B cell (primary cell): ENCODE measurements at regions not wholly inside any gene's neighbourhood (a gene's known extent, or its start where the extent isn't known, plus 50 kb on each side); places are given as distances from the start of the nearest gene placed in this dataset.

Experiments used
- ATAC-seq: fragments of 200-7000 bp; cut with Tn5 transposase; one replicate; pipeline ENCODE4 v1.10.0; 2021; ENCODE audit warnings: low read depth, mild to moderate bottlenecking, moderate number of reproducible peaks, moderate library complexity
- CTCF ChIA-PET: fragments of 350-600 bp; sonication (Branson Sonifier 250); formaldehyde crosslinking; loops from one replicate; lab custom pipeline; 2021; ENCODE audit warnings: antibody characterized with exemption, inconsistent platforms; lab: Charles Lee
- POLR2A ChIA-PET: fragments of 350-600 bp; sonication (Branson Sonifier 250); formaldehyde crosslinking; loops from one replicate; lab custom pipeline; 2021; ENCODE audit warnings: antibody characterized with exemption; lab: Charles Lee
- DNase-seq: peaks from one replicate; pipeline ENCODE4 v3.0.0; 2013
- H2AFZ ChIP-seq: 2 replicates; pipeline ENCODE4 v1.6.1; 2012; ENCODE audit warnings: mild to moderate bottlenecking, low read depth, low read length; ENCODE audit not compliant: insufficient read depth, poor library complexity, severe bottlenecking
- H3K27ac ChIP-seq, 2 donors: 1 replicate in 1 of 2; 2 replicates in 1 of 2; pipeline ENCODE4 v1.5.1; 2012 to 2013; ENCODE audit warnings: low read length in 2 of 2, mild to moderate bottlenecking in 2 of 2, moderate library complexity in 1 of 2
- H3K27me3 ChIP-seq, 4 experiments: fragments of 200-600 bp in 1 of 4; sonication (generic) in 1 of 4; replicated peaks in 1 of 4; 1 replicate in 2 of 4; 2 replicates in 2 of 4; pipeline versions ENCODE4 v1.6.1 to v1.7.0; 2013 to 2016; ENCODE audit warnings: low read length in 3 of 4, mild to moderate bottlenecking in 2 of 4, mixed read lengths in 1 of 4, moderate library complexity in 1 of 4; ENCODE audit not compliant: insufficient read depth in 4 of 4, control insufficient read depth in 3 of 4; ENCODE audit errors: control extremely low read depth in 1 of 4
- H3K36me3 ChIP-seq, 2 experiments: replicated peaks in 1 of 2; 1 replicate in 1 of 2; 2 replicates in 1 of 2; pipeline versions ENCODE4 v1.6.1 to v1.7.1; 2013; ENCODE audit warnings: low read length in 1 of 2; ENCODE audit not compliant: insufficient read depth in 2 of 2, control insufficient read depth in 1 of 2; ENCODE audit errors: control extremely low read depth in 1 of 2, extremely low read depth in 1 of 2
- H3K4me1 ChIP-seq, 2 donors: fragments of 200-600 bp in 1 of 2; sonication (generic) in 1 of 2; 1 replicate in 1 of 2; 2 replicates in 1 of 2; pipeline versions ENCODE4 v1.5.1 to v1.6.1; 2013 to 2017; ENCODE audit warnings: low read length in 2 of 2; ENCODE audit not compliant: control insufficient read depth in 2 of 2, insufficient read depth in 2 of 2
- H3K4me2 ChIP-seq: replicated peaks from 2 replicates; pipeline ENCODE3; 2012; ENCODE audit warnings: mild to moderate bottlenecking, low read depth, low read length; ENCODE audit not compliant: poor library complexity, severe bottlenecking
- H3K4me3 ChIP-seq, 5 experiments: fragments of 200-600 bp in 1 of 5; sonication (generic) in 1 of 5; 1 replicate in 3 of 5; 2 replicates in 2 of 5; pipeline versions ENCODE4 v1.5.1 to v1.7.0; 2011 to 2016; ENCODE audit warnings: low read length in 4 of 5, mild to moderate bottlenecking in 4 of 5, low read depth in 2 of 5, control low read depth in 1 of 5, moderate library complexity in 1 of 5; ENCODE audit not compliant: insufficient read depth in 1 of 5; ENCODE audit errors: control extremely low read depth in 1 of 5, extremely low read depth in 1 of 5
- H3K79me2 ChIP-seq: fragments of 200-600 bp; sonication (generic); one replicate; pipeline ENCODE4 v1.6.0; 2016; ENCODE audit warnings: low read length; ENCODE audit not compliant: control insufficient read depth, insufficient read depth
- H3K9ac ChIP-seq: fragments of 200-600 bp; sonication (generic); 2 replicates; pipeline ENCODE4 v1.6.1; 2017; ENCODE audit warnings: mild to moderate bottlenecking, low read length, moderate library complexity
- H3K9me3 ChIP-seq, 3 donors: one replicate each; pipeline versions ENCODE4 v1.6.1 to v1.7.1; 2013; ENCODE audit warnings: low read length in 2 of 3; ENCODE audit not compliant: control insufficient read depth in 2 of 3, insufficient read depth in 1 of 3; ENCODE audit errors: control extremely low read depth in 1 of 3
- H4K20me1 ChIP-seq: 2 replicates; pipeline ENCODE4 v1.6.0; 2012; ENCODE audit warnings: mild to moderate bottlenecking, low read length; ENCODE audit not compliant: insufficient read depth, control insufficient read depth, poor library complexity, severe bottlenecking
- H3K27ac Mint-ChIP-seq: one replicate; pipeline ENCODE4 v1.8.0; 2021; ENCODE audit warnings: mixed read lengths
- H3K27me3 Mint-ChIP-seq: one replicate; pipeline ENCODE4 v1.8.0; 2021; ENCODE audit warnings: mixed read lengths
- H3K4me1 Mint-ChIP-seq: one replicate; pipeline ENCODE4 v1.8.0; 2021; ENCODE audit warnings: mixed read lengths
- H3K4me3 Mint-ChIP-seq: one replicate; pipeline ENCODE4 v1.8.0; 2021; ENCODE audit warnings: mixed read lengths
- H3K9me3 Mint-ChIP-seq: one replicate; pipeline ENCODE4 v1.8.0; 2022; ENCODE audit warnings: mixed read lengths; ENCODE audit not compliant: insufficient read depth
- CTCF ChIP-seq: fragments of 200-600 bp; IDR thresholded peaks from one replicate; pipeline ENCODE4 v1.8.0; 2022; ENCODE audit warnings: antibody characterized with exemption, mild to moderate bottlenecking
- EZH2 ChIP-seq: IDR thresholded peaks from 2 replicates; pipeline ENCODE4 v1.6.1; 2012; ENCODE audit warnings: borderline replicate concordance, low read depth, mild to moderate bottlenecking, moderate library complexity, low read length; ENCODE audit not compliant: insufficient read depth, poor library complexity, severe bottlenecking
- WGBS: methylation state at CpG from one replicate; pipeline ENCODE4 v1.1.5; 2013; ENCODE audit warnings: missing lambda C conversion rate; ENCODE audit not compliant: insufficient coverage; 5-methylcytosine and 5-hydroxymethylcytosine counted together
- intact Hi-C: fragments of 100-400 bp; cut with micrococcal nuclease; formaldehyde crosslinking; loops from one replicate; pipeline ENCODE4 v1.10.0; 2022

GRCh38 chr5:96022971-96023370 is 61.3 kb upstream of the ELL2 start:
- Mint-ChIP-seq H3K9me3 (no peaks in the 10 kb centered on the region), H3K4me1 (no peaks in the 10 kb centered on the region), H3K27ac (no peak overlapping the region), H3K27me3 (peaks cover 6% of the 10 kb centered on the region), H3K4me3 (no peak overlapping the region)
- ChIA-PET CTCF (no interaction called here), POLR2A (no interaction called here)
- H3K9ac ChIP-seq = no peak overlapping the region
- no peaks in the 10 kb centered on the region for H3K27me3 ChIP-seq
- no peak overlapping the region for H3K27ac ChIP-seq
- H3K4me2 ChIP-seq = no peak overlapping the region
- intact Hi-C loops = no loop called here
- H2AFZ ChIP-seq = no peak overlapping the region
- H3K36me3 ChIP-seq = no peaks in the 10 kb centered on the region
- H3K4me1 ChIP-seq = no peaks in the 10 kb centered on the region
- DNase-seq (no peak), ATAC-seq (no peak)
- TF ChIP-seq EZH2 (no peak), CTCF (no peak)
- no peak overlapping the region for H3K4me3 ChIP-seq
- H4K20me1 ChIP-seq = no peaks in the 10 kb centered on the region
- H3K79me2 ChIP-seq = no peaks in the 10 kb centered on the region
- WGBS = no CpG with 5 or more reads among the region's 1 CpG
- no peaks in the 10 kb centered on the region for H3K9me3 ChIP-seq

- no peak for DNase-seq
Measured at GRCh38 chr5:96017951-96018350, 56.3 kb upstream of the ELL2 start.

More at GRCh38 chr5:96017951-96018350, 56.3 kb upstream of the ELL2 start:
- Histone ChIP-seq H3K27ac (no peak overlapping the region), H3K27me3 (no peaks in the 10 kb centered on the region), H3K4me2 (no peak overlapping the region), H3K79me2 (no peaks in the 10 kb centered on the region), H2AFZ (no peak overlapping the region), H3K4me3 (no peak overlapping the region), H3K4me1 (no peaks in the 10 kb centered on the region), H3K9me3 (no peaks in the 10 kb centered on the region), H3K9ac (no peak overlapping the region), H3K36me3 (no peaks in the 10 kb centered on the region), H4K20me1 (no peaks in the 10 kb centered on the region)
- intact Hi-C loops = no loop called here
- H3K27me3 Mint-ChIP-seq = peaks cover 6% of the 10 kb centered on the region
- no peaks in the 10 kb centered on the region for H3K4me1 Mint-ChIP-seq
- ChIA-PET POLR2A (no interaction called here), CTCF (no interaction called here)
- H3K9me3 Mint-ChIP-seq = no peaks in the 10 kb centered on the region
- no CpG with 5 or more reads among the region's 1 CpG for WGBS
- H3K4me3 Mint-ChIP-seq = no peak overlapping the region
- no peak for ATAC-seq
- TF ChIP-seq EZH2 = no peak
- TF ChIP-seq CTCF = no peak
- H3K27ac Mint-ChIP-seq = no peak overlapping the region
